Lung (tissue), 11 donors: ENCODE measurements at regions not wholly inside any gene's neighbourhood (a gene's known extent, or its start where the extent isn't known, plus 50 kb on each side); places are given as distances from the start of the nearest gene placed in this dataset.

Source experiments
- ATAC-seq: fragments of 200-7000 bp; cut with Tn5 transposase; one replicate; pipeline ENCODE4 v1.9.1; 2020; ENCODE audit warnings: moderate number of reproducible peaks; ENCODE audit not compliant: insufficient read depth, low FRiP score
- DNase-seq, 3 donors: peaks; one replicate each; pipeline ENCODE4 v3.0.0-alpha.2; 2013 to 2017
- H3K27ac ChIP-seq, 2 donors: one replicate each; pipeline ENCODE4 v1.5.1; 2013; ENCODE audit warnings: mild to moderate bottlenecking in 2 of 2, moderate library complexity in 2 of 2, control low read depth in 1 of 2, inconsistent platforms in 1 of 2, low read depth in 1 of 2, low read length in 1 of 2
- H3K27me3 ChIP-seq, 3 donors: one replicate each; pipeline ENCODE4 v1.5.1; 2013; ENCODE audit warnings: low read length in 2 of 3; ENCODE audit not compliant: control insufficient read depth in 3 of 3, insufficient read depth in 3 of 3
- H3K36me3 ChIP-seq, 4 donors: one replicate each; pipeline ENCODE4 v1.5.1; 2013; ENCODE audit warnings: low read length in 4 of 4, mild to moderate bottlenecking in 1 of 4, moderate library complexity in 1 of 4; ENCODE audit not compliant: control insufficient read depth in 4 of 4, insufficient read depth in 4 of 4
- H3K4me1 ChIP-seq, 5 donors: one replicate each; pipeline ENCODE4 v1.5.1; 2013; ENCODE audit warnings: low read length in 5 of 5, mild to moderate bottlenecking in 2 of 5, moderate library complexity in 1 of 5; ENCODE audit not compliant: control insufficient read depth in 5 of 5, insufficient read depth in 5 of 5
- H3K4me3 ChIP-seq: one replicate; pipeline ENCODE4 v1.5.1; 2013; ENCODE audit warnings: mild to moderate bottlenecking, control low read depth, moderate library complexity
- H3K9ac ChIP-seq, 2 donors: one replicate each; pipeline ENCODE4 v1.5.1; 2013; ENCODE audit warnings: low read length in 2 of 2, control low read depth in 1 of 2; ENCODE audit not compliant: insufficient read depth in 1 of 2
- H3K9me3 ChIP-seq, 4 donors: one replicate each; pipeline ENCODE4 v1.5.1; 2013; ENCODE audit warnings: low read length in 3 of 4, mild to moderate bottlenecking in 1 of 4, moderate library complexity in 1 of 4; ENCODE audit not compliant: control insufficient read depth in 4 of 4, insufficient read depth in 3 of 4
- WGBS, 2 donors: extraction: QIAGEN DNeasy Blood & Tissue Kit; methylation state at CpG; one replicate each; pipeline ENCODE4 v1.1.7; 2013; 5-methylcytosine and 5-hydroxymethylcytosine counted together
- TF ChIP-seq, protein P1 (sequence below): IDR thresholded peaks from 2 replicates; pipeline ENCODE4 v1.5.1; 2012; ENCODE audit warnings: mild to moderate bottlenecking; ENCODE audit errors: control extremely low read depth, extremely low read depth
- donor health status: control.
- donor health status: control.
- donor health status: Bipolar disorder and iron deficiency.
- donor health status: healthy.
- donor health status: DM: yes; HTN: yes; CAD: no.

GRCh38 chr1:221271701-221272100 is 392.5 kb downstream of the HLX start:
- H3K27ac ChIP-seq = no peak overlapping the region
- no peaks in the 10 kb centered on the region for H3K36me3 ChIP-seq
- H3K27me3 ChIP-seq = no peaks in the 10 kb centered on the region
- DNase-seq (no peak), ATAC-seq (no peak)
- no peak overlapping the region for H3K9ac ChIP-seq
- H3K4me1 ChIP-seq = no peaks in the 10 kb centered on the region
- TF ChIP-seq, protein P1, sequence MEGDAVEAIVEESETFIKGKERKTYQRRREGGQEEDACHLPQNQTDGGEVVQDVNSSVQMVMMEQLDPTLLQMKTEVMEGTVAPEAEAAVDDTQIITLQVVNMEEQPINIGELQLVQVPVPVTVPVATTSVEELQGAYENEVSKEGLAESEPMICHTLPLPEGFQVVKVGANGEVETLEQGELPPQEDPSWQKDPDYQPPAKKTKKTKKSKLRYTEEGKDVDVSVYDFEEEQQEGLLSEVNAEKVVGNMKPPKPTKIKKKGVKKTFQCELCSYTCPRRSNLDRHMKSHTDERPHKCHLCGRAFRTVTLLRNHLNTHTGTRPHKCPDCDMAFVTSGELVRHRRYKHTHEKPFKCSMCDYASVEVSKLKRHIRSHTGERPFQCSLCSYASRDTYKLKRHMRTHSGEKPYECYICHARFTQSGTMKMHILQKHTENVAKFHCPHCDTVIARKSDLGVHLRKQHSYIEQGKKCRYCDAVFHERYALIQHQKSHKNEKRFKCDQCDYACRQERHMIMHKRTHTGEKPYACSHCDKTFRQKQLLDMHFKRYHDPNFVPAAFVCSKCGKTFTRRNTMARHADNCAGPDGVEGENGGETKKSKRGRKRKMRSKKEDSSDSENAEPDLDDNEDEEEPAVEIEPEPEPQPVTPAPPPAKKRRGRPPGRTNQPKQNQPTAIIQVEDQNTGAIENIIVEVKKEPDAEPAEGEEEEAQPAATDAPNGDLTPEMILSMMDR = no peak
- no peak overlapping the region for H3K4me3 ChIP-seq
- no peaks in the 10 kb centered on the region for H3K9me3 ChIP-seq
- 93 to 94% methylated on average over 5 of the region's 5 CpGs for WGBS, 2 donors

DNA sequence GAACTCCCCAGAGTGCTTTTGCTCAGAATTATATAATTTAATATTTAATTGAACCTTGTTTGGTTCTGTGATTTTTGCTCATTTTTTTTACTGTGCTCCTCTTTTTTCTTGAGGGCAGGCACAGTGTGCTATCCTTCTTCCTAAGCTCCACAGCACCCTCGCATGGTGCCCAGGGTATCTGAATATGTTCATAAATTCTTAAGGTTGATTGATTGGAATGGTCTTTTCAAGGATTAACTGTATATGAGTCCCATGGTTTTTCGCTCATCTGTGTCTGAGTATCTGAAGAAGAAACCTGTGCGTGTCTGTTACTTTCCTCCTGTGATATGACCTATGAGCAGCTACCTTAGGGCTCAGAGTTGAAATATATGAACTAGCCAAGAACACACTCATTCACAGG is 393.7 kb downstream of the HLX start:
- ATAC-seq (no peak), DNase-seq (no peak)
- H3K4me3 ChIP-seq = no peak overlapping the region
- H3K27me3 ChIP-seq = no peaks in the 10 kb centered on the region
- no peak overlapping the region for H3K9ac ChIP-seq
- H3K27ac ChIP-seq = no peak overlapping the region
- no peaks in the 10 kb centered on the region for H3K36me3 ChIP-seq
- no peaks in the 10 kb centered on the region for H3K9me3 ChIP-seq
- no peaks in the 10 kb centered on the region for H3K4me1 ChIP-seq
- 91 to 97% methylated on average over 3 of the region's 3 CpGs for WGBS, 2 donors
- TF ChIP-seq, protein P1 = no peak

GRCh38 chr1:221274373-221274772 is 395.1 kb downstream of the HLX start:
- Histone ChIP-seq H3K27me3 (no peaks in the 10 kb centered on the region), H3K9ac (no peak overlapping the region), H3K4me3 (no peak overlapping the region), H3K36me3 (no peaks in the 10 kb centered on the region), H3K9me3 (no peaks in the 10 kb centered on the region), H3K4me1 (no peaks in the 10 kb centered on the region), H3K27ac (no peak overlapping the region)
- TF ChIP-seq, protein P1 = no peak
- DNase-seq = no peak
- 86 to 89% methylated on average over 6 of the region's 6 CpGs for WGBS, 2 donors
- no peak for ATAC-seq

GRCh38 chr1:221276896-221277409 is 397.7 kb downstream of the HLX start:
- TF ChIP-seq, protein P1 = no peak
- no peak overlapping the region for H3K9ac ChIP-seq
- H3K27me3 ChIP-seq = no peaks in the 10 kb centered on the region
- no peaks in the 10 kb centered on the region for H3K9me3 ChIP-seq
- no peak overlapping the region for H3K27ac ChIP-seq
- no peak for DNase-seq
- no peaks in the 10 kb centered on the region for H3K4me1 ChIP-seq
- H3K4me3 ChIP-seq = no peak overlapping the region
- no peak for ATAC-seq
- H3K36me3 ChIP-seq = no peaks in the 10 kb centered on the region
- WGBS, 2 donors = 51 to 57% methylated on average over 1 of the region's 1 CpG
